Suppressor macrophage treated with lipopolysaccharide for 1 hour (primary cell): ENCODE measurements at regions not wholly inside any gene's neighbourhood (a gene's known extent, or its start where the extent isn't known, plus 50 kb on each side); places are given as distances from the start of the nearest gene placed in this dataset.
"Not testable (repeated sequence)": the region's sequence is repeated elsewhere in the genome, so short reads cannot be mapped to it uniquely, and the experiment has no call there.

Source experiments
- DNase-seq, 3 donors: peaks; one replicate each; pipeline ENCODE4 v3.0.0-alpha.2; 2020 to 2022

- DNase-seq: no peak
Measured at GRCh38 chr6:151671195-151671594, 136.3 kb upstream of the ESR1 start.

- no peak for DNase-seq
Measured at GRCh38 chr6:151674578-151674977, 132.9 kb upstream of the ESR1 start.

- peak; percentile 34 to 52 (median 51) for DNase-seq
Measured at GRCh38 chr6:151675746-151676459, 131.6 kb upstream of the ESR1 start.

- no peak for DNase-seq
Measured at GRCh38 chr6:151676460-151676945, 131.0 kb upstream of the ESR1 start.

GRCh38 chr6:151677404-151677803 lies 130.1 kb upstream of the ESR1 start:
- DNase-seq: no peak

- peak; percentile 29 to 39 (median 33) for DNase-seq
Measured at GRCh38 chr6:151679081-151679480, 128.4 kb upstream of the ESR1 start.

- DNase-seq: no peak
Measured at GRCh38 chr6:151679941-151680340, 127.5 kb upstream of the ESR1 start.

- no peak for DNase-seq
Measured at GRCh38 chr6:151680846-151681432, 126.5 kb upstream of the ESR1 start.

- DNase-seq: peak in 2 of 3 donors; percentile 14 to 34
Measured at GRCh38 chr6:151681433-151682059, 125.9 kb upstream of the ESR1 start.

- DNase-seq: no peak
Measured at GRCh38 chr6:151682251-151682650, 125.2 kb upstream of the ESR1 start.

GRCh38 chr6:151682922-151683321 lies 124.6 kb upstream of the ESR1 start:
- no peak for DNase-seq

- no peak for DNase-seq
Measured at GRCh38 chr6:151683381-151683780, 124.1 kb upstream of the ESR1 start.

- no peak for DNase-seq
Measured at GRCh38 chr6:151689499-151690201, 117.8 kb upstream of the ESR1 start.

- peak; percentile 63 to 71 (median 70) for DNase-seq
Measured at GRCh38 chr6:151690303-151690702, 117.2 kb upstream of the ESR1 start.

GRCh38 chr6:151690768-151691562 lies 116.5 kb upstream of the ESR1 start:
- peak; percentile 81 to 86 (median 85) for DNase-seq

- no peak for DNase-seq
Measured at GRCh38 chr6:151692216-151692615, 115.3 kb upstream of the ESR1 start.

GRCh38 chr6:151693366-151693765 lies 114.1 kb upstream of the ESR1 start:
- DNase-seq: no peak

GRCh38 chr6:151695156-151695555 lies 112.3 kb upstream of the ESR1 start:
- DNase-seq: peak; percentile 41 to 47 (median 45)

- not testable (repeated sequence) for DNase-seq
Measured at GRCh38 chr6:151696302-151696701, 111.2 kb upstream of the ESR1 start.

GRCh38 chr6:151698931-151699700 lies 108.4 kb upstream of the ESR1 start:
- DNase-seq: no peak

GRCh38 chr6:151699719-151700118 lies 107.8 kb upstream of the ESR1 start:
- no peak for DNase-seq
